Fibroblast of skin of left quadriceps (primary cell): ENCODE measurements at regions not wholly inside any gene's neighbourhood (a gene's known extent, or its start where the extent isn't known, plus 50 kb on each side); places are given as distances from the start of the nearest gene placed in this dataset.
A peak's percentile ranks its signal among the peaks of the same experiment; 100 is the strongest.
"Not testable (repeated sequence)": the region's sequence is repeated elsewhere in the genome, so short reads cannot be mapped to it uniquely, and the experiment has no call there.

Source experiments
- DNase-seq, 2 experiments: peaks; one replicate each; pipeline ENCODE4 v3.0.0-alpha.2; 2013; ENCODE audit warnings: low read depth in 2 of 2

GRCh38 chrX:76996641-76997040 lies 450.5 kb upstream of the FGF16 start:
- no peak for DNase-seq

- DNase-seq, result no peak
These were observed 443.7 kb upstream of the FGF16 start for GRCh38 chrX:77003530-77003929.

- DNase-seq, result peak; percentile 20 to 29
These were observed 443.2 kb upstream of the FGF16 start for GRCh38 chrX:77003956-77004355.

- peak; percentile 11 to 37 for DNase-seq
These were observed 437.5 kb upstream of the FGF16 start for GRCh38 chrX:77009691-77010090.

GRCh38 chrX:77014377-77015372 lies 432.5 kb upstream of the FGF16 start:
- no peak for DNase-seq

GRCh38 chrX:77017093-77017492 lies 430.1 kb upstream of the FGF16 start:
- DNase-seq, result no peak

GRCh38 chrX:77046180-77046810 lies 400.9 kb upstream of the FGF16 start:
- DNase-seq, result not testable (repeated sequence)

GRCh38 chrX:77060572-77060971 lies 386.6 kb upstream of the FGF16 start:
- no peak for DNase-seq

GRCh38 chrX:77061022-77061421 lies 386.2 kb upstream of the FGF16 start:
- DNase-seq, result no peak

GRCh38 chrX:77061545-77061944 lies 385.6 kb upstream of the FGF16 start:
- DNase-seq, result no peak

- DNase-seq, result no peak
These were observed 381.3 kb upstream of the FGF16 start for GRCh38 chrX:77065896-77066295.

GRCh38 chrX:77070202-77070918 lies 376.8 kb upstream of the FGF16 start:
- DNase-seq, result no peak

- no peak for DNase-seq
These were observed 370.3 kb upstream of the FGF16 start for GRCh38 chrX:77076896-77077295.

GRCh38 chrX:77081237-77081636 lies 366.0 kb upstream of the FGF16 start:
- DNase-seq, result not testable (repeated sequence)

GRCh38 chrX:77085372-77085771 lies 361.8 kb upstream of the FGF16 start:
- DNase-seq, result no peak

GRCh38 chrX:77087529-77088169 lies 359.5 kb upstream of the FGF16 start:
- peak; percentile 1 to 3 for DNase-seq

GRCh38 chrX:77088233-77088632 lies 359.0 kb upstream of the FGF16 start:
- no peak for DNase-seq

- DNase-seq, result no peak
These were observed 332.7 kb upstream of the FGF16 start for GRCh38 chrX:77114501-77114900.

GRCh38 chrX:77118686-77119085 lies 328.5 kb upstream of the FGF16 start:
- DNase-seq, result no peak

GRCh38 chrX:77119706-77120105 lies 327.5 kb upstream of the FGF16 start:
- no peak for DNase-seq

- not testable (repeated sequence) for DNase-seq
These were observed 323.3 kb upstream of the FGF16 start for GRCh38 chrX:77123917-77124316.

- not testable (repeated sequence) for DNase-seq
These were observed 319.6 kb upstream of the FGF16 start for GRCh38 chrX:77127571-77127970.
